GM18505 (cell line): ENCODE measurements at regions not wholly inside any gene's neighbourhood (a gene's known extent, or its start where the extent isn't known, plus 50 kb on each side); places are given as distances from the start of the nearest gene placed in this dataset.

Experiments used
- ATAC-seq: cut with Tn5 transposase; IDR thresholded peaks from one replicate; pipeline ENCODE4 v1.9.1; 2021; ENCODE audit not compliant: unreplicated experiment
- POLR2A ChIP-seq: IDR thresholded peaks from 4 replicates; pipeline ENCODE4 v1.6.1; 2011; ENCODE audit warnings: borderline replicate concordance; ENCODE audit not compliant: insufficient read depth, insufficient read length; ENCODE audit errors: extremely low read depth

DNA sequence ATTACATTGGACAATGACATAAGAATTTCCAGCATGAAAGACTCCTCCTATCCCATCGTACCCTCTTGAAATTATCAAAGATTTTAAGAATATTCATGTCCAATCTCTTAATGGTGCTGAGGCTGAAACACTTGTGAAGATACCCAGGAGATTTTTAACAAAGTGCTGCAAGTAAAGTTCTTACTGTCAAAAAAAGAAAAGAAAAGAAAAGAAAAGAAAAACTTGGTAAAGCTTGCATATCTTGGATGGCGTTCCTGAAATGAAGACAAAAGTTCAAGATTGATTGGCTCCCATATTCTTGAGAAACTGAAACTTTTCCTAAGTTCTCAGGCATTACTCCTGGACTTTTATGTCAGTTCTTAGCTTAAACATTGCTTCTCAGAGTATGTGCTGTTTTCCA lies 1010.5 kb upstream of the PIK3C3 start:
- TF ChIP-seq POLR2A: no peak
- ATAC-seq: no peak

DNA sequence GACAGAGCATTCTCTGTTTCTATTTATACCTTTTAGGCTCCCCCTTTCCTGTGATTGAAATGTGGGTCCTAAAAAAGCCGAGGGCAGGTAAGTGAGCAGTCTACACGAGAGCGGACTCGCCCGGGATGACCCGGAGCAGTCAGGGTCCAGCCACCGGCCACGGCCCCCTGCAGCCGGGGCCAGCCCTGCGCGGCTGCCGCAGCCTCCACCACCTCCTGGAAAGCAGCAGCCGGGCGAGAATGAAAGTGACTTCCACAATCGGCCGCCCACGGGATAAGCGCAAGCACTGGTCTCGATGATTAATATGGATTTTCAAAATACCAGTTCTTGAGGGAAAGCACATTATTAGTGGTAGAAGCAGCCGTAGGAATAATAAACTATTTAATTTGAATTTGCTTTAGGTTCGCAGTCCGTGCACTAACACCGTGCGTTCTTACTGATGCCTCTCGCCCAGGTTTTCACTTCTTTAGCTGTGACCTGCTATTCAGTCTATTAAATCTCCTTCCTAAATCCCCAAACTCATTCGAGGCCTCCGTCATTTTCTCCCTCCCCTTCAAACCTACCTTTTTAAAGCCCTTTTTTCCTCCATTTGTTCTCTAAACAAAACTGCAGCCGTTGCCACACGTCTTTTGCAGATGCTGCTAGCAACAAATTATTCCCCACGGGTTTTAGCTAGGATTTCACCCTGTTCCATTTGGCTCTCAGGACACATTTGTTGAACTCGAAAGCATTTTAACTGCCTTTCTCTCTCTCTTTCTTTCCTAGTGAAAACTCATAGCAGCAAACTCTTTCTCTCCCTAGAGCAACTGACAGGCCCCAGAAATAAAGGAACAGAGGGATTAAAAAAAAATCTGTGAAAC lies 1015.1 kb upstream of the PIK3C3 start:
- TF ChIP-seq POLR2A: no peak
- no peak for ATAC-seq

DNA sequence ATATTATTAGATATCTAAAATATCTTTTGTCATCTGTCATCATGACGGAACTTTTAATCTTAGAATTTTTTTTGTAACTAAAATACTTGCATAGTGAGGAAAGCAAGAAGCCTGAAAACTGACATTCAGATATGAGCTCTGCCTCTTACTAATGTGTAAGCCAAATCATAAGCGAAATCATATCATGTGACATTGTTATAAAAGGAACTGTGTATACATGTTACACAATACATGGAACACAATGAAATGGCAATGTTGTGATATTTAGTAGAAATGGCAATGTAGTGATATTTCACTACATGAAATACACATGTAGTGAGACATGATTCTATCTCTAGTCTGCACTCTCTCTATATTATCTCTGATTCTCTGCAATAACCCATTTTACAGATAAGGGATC lies 1016.4 kb upstream of the PIK3C3 start:
- TF ChIP-seq POLR2A: no peak
- ATAC-seq: no peak

DNA sequence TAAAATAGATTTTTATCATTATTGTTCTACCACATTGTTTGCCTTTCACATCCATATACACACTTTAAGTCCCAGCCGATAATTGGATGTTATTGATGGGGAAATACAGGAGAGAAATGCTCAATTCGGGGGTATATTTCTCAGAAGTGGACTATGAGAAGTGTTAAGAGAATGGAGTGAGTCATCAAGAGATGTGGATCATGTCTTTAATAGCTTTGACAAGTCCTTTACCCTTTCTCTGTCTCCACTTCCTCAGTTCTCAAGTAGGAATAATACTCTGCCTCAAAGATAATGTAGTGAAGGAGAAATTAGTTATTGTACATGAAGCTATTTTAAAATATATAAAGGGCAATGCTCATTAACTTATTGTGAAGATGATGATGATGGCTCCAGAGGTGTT lies 1017.6 kb upstream of the PIK3C3 start:
- no peak for TF ChIP-seq POLR2A
- ATAC-seq: no peak

DNA sequence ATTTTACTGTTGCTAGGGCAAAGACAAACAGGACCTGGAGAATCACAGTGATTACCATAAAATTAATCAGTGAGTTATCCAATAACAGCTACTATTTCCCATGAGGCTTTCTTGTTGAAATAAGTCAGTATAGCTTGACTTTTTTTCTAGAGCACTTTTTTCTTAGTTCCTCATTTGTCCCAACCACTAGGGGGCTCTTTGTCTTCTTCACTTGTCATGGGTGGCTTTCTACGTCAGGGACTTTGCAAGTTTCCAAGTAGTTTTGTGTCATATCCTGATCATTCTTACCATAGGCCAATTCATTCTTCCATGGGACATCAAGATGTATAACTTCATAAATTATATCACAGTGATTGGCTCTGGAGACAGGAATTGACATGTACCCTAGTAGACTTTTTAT lies 1019.6 kb upstream of the PIK3C3 start:
- no peak for TF ChIP-seq POLR2A
- ATAC-seq: no peak

DNA sequence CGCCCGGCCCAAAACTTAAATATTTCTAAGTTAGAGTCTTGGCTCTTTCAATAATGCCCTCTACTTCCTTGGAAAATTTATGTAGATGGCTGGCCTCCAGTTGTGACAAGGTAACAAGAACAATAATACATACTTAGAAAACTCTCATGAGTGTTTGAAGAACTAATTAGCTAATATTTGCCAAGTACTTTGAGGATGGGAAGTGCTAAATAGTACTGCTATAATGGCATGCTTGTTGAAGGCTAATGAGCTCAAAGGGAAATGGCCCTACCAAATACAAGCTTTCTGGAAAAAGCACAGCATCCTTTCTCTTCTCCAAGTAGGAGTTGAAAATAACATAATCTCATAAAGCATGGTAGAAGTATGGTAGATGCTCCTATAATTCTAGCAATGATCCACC lies 1022.2 kb upstream of the PIK3C3 start:
- TF ChIP-seq POLR2A: no peak

DNA sequence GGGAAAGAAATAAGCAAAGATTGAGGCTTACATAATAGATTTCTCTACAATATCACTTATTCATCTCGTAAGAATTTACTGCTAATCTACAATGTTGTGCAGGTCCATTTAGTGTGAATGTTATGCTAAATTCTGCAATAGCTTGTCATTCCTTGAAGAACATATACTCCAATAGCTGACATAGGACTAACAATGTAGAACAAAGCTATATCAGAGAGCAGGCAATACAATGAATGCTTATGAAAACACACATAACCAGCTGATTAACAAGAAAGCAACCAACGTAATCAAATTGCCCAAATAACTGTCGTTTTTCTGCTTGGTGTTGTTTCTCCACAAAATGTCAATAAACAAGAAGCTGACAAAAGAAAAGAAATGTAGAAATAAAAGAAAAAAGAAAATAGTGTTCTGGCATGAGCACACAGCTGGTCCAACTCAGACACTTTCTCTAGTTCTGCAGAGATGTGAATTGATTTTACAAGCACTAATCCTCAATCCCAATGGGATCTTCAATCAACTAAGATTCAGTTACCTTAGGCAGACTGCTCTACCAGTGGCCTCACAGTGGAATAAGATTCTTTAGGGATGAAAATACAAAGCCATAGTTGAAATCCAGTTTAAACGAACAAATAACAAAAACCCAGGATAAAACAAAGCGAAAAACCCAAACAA lies 1024.7 kb upstream of the PIK3C3 start:
- ATAC-seq: no peak
- no peak for TF ChIP-seq POLR2A

More for the DNA sequence above, 1022.2 kb upstream of the PIK3C3 start:
- ATAC-seq: no peak

DNA sequence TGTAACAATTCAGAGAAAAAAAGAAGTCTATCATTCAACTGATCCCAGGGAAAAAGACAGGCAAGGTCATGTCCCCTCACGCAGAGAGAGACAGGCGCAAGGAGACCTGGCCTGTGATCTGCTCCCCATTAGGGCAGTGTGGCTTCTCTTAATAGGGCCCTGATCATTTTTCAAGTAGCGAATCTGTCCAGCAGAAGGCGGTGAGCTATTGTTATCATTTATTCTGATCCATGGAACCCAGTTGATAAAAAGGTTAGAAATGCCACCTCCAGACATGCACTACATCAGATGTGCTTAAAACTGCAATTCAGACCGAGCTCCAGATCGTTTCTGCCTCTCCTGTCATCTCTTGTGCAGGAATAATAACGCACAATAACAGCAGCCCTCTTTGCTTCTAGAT lies 1025.6 kb upstream of the PIK3C3 start:
- no peak for TF ChIP-seq POLR2A
- no peak for ATAC-seq

DNA sequence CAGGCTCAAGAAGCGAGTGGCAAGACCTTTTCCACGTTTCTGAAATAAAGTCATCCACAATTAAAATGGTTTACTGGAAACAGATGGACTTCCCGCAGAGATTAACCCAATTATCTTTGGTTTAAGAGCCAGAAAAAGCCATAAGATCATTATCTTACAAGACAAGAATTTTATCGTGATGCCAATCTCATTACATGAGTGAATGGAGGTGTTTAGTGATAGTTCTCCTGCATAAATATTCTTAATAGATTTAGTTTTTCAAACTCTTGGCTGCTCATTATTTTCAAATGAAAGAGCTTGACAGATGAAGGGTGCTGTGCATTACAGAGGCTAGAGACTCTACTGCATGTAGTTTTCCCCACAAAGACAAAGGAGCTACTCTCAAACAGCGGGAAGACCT lies 1028.4 kb upstream of the PIK3C3 start:
- TF ChIP-seq POLR2A: no peak
- ATAC-seq: no peak

DNA sequence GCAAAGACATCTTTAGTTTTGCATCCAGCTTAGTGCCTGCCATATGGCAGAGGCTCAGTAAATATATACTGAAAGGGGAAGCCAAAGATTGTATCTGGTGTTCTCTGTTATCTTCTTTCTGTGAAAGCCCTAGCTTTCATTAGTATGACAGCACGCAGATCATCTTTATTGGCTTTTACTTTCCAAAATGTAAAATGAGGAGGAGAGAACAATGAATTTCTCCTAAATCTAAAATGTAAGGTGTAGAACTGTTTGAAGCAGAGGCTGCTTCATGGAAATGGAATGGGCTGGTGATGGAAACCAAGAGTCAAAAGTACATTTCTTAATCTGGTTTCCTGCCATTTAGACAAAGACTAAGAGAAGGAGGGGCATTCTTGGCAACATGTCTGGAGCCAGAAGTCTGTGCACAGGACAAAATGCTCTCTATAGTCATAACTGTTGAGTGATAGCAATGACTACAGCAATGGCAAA lies 1029.9 kb upstream of the PIK3C3 start:
- no peak for ATAC-seq
- TF ChIP-seq POLR2A: no peak

DNA sequence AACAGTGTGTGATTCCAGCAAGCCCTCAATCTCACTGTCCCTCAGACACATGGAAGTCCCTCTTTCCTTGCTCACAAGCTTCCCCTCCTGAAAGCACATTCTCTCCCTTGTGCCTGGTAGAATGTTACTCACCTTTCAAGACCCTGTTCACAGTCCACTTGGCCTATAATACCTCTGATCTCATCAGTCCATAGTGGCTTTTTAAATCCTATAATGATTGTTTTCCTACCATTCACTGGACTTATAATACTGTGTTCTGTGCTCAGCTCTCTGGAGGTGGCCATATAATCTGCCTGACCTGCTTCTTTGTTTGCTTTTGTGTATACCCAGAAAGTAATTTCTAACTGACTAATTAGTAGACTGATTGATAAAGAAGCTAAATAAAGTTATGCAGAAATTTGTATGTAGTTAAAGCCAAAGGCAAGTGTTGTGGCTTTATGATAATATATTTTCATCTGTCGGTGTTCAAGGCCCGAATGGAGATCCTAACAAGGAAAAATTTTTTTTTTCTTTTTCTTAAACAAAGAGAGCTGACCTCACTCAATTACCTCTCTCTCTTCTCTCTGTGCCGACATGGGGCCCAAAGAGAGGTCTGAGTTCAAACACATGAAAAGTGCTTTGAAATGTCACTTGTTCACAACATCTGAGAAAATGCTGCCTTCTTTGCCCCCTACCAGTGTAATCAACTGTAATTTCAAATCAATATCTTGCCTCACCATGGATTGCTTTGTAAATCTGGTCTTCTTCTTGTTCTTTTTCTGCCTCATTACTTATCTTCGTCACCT lies 1033.0 kb upstream of the PIK3C3 start:
- no peak for ATAC-seq
- TF ChIP-seq POLR2A: no peak

DNA sequence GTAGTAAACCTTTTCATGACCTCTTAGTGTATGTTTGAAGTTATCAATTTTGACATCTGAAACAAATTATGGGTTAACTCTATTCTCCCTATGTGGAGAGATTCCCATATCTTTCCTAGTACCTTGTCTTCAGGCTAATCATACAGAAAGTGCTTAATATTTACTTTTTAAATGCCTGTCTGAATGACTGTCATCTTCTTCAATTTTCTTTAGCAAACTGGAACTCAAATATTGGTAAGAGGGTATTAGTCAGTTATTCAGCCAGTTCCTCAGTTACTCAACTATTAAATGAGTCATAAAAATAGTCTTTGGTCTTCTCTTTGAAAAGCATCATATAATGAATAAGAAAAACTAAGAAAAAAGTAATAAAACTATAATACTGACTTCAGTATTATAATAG lies 1038.0 kb upstream of the PIK3C3 start:
- no peak for ATAC-seq
- no peak for TF ChIP-seq POLR2A

DNA sequence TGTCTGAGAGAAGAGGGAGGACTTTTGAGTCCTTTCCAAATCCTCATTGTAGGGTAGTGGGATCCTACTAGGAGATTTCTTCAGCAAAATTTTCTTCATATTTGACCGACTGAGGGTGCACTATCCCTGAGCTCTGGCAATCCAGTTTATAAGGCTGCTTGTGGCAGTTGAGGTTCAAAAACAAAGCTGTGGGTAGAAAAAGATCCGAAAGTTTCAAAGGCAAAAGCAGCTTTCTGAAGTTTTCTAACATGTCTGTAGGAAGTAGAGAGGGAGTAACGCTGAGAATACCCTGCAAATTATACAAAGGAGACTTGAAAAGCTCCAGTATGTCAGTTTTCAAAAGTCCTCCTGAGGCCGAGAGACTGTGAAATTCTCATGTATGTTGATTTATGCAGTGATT lies 1039.3 kb upstream of the PIK3C3 start:
- TF ChIP-seq POLR2A: no peak
- no peak for ATAC-seq
